Caco-2 (cell line): ENCODE measurements at regions not wholly inside any gene's neighbourhood (a gene's known extent, or its start where the extent isn't known, plus 50 kb on each side); places are given as distances from the start of the nearest gene placed in this dataset.

Experiments
- BruUV-seq: library from RNA; stranded (reverse); fragments of 400-500 nt; replicated peaks from 2 replicates; lab custom pipeline; 2021; lab: Mats Ljungman, UMichigan
- CTCF ChIA-PET: fragments of 300-600 bp; sonication (Branson Sonifier 250); formaldehyde crosslinking; loops from one replicate; lab custom pipeline; 2022; ENCODE audit warnings: antibody characterized with exemption; lab: Charles Lee
- POLR2A ChIA-PET: fragments of 300-600 bp; sonication (Branson Sonifier 250); formaldehyde crosslinking; loops from one replicate; lab custom pipeline; 2022; ENCODE audit warnings: antibody characterized with exemption; lab: Charles Lee
- DNase-seq, 2 experiments: peaks; one replicate each; pipeline versions ENCODE4 v3.0.0 to v3.0.0-alpha.2; 2020 to 2022
- H3K27me3 ChIP-seq: replicated peaks from 2 replicates; pipeline ENCODE4 v1.6.0; 2011; ENCODE audit warnings: low read length; ENCODE audit not compliant: control insufficient read depth, insufficient read depth
- H3K36me3 ChIP-seq: 2 replicates; pipeline ENCODE4 v1.5.1; 2011; ENCODE audit warnings: low read length; ENCODE audit not compliant: control insufficient read depth, insufficient read depth
- H3K4me1 ChIP-seq: fragments of 250-450 bp; sonication (Bioruptor Pico); 2 replicates; pipeline ENCODE4 v1.5.1; 2020; ENCODE audit warnings: mild to moderate bottlenecking
- H3K4me3 ChIP-seq: 2 replicates; pipeline ENCODE4 v1.5.1; 2011; ENCODE audit warnings: low read depth, mild to moderate bottlenecking, control low read depth, low read length
- H3K9me3 ChIP-seq: fragments of 250-450 bp; sonication (Bioruptor Pico); 2 replicates; pipeline ENCODE4 v1.5.1; 2020; ENCODE audit warnings: mild to moderate bottlenecking, moderate library complexity
- H3K27ac Mint-ChIP-seq: one replicate; pipeline ENCODE4 v1.8.0; 2022; ENCODE audit warnings: mixed read lengths; ENCODE audit not compliant: unreplicated experiment
- H3K27me3 Mint-ChIP-seq: one replicate; pipeline ENCODE4 v1.8.0; 2022; ENCODE audit warnings: mixed read lengths; ENCODE audit not compliant: insufficient read depth, unreplicated experiment
- H3K36me3 Mint-ChIP-seq: one replicate; pipeline ENCODE4 v1.8.0; 2022; ENCODE audit warnings: mild to moderate bottlenecking, mixed read lengths; ENCODE audit not compliant: insufficient read depth, unreplicated experiment
- H3K4me1 Mint-ChIP-seq: one replicate; pipeline ENCODE4 v1.8.0; 2022; ENCODE audit warnings: low read depth, mixed read lengths; ENCODE audit not compliant: unreplicated experiment
- H3K4me3 Mint-ChIP-seq: one replicate; pipeline ENCODE4 v1.8.0; 2022; ENCODE audit warnings: mild to moderate bottlenecking, moderate library complexity, mixed read lengths; ENCODE audit not compliant: unreplicated experiment
- H3K9me3 Mint-ChIP-seq: one replicate; pipeline ENCODE4 v1.8.0; 2022; ENCODE audit warnings: mixed read lengths; ENCODE audit not compliant: unreplicated experiment
- CTCF ChIP-seq, 2 experiments: fragments of 200-600 bp in 1 of 2; IDR thresholded peaks; 1 replicate in 1 of 2; 2 replicates in 1 of 2; pipeline versions ENCODE4 v1.5.1 to v1.8.0; 2011 to 2022; ENCODE audit warnings: antibody characterized with exemption in 1 of 2, control low read depth in 1 of 2, inconsistent platforms in 1 of 2, low read depth in 1 of 2, low read length in 1 of 2, mild to moderate bottlenecking in 1 of 2, moderate library complexity in 1 of 2; ENCODE audit not compliant: insufficient read depth in 1 of 2, severe bottlenecking in 1 of 2, unreplicated experiment in 1 of 2
- intact Hi-C: fragments of 100-400 bp; cut with micrococcal nuclease; formaldehyde crosslinking; loops from one replicate; pipeline ENCODE4 v1.10.0; 2022; ENCODE audit not compliant: unreplicated experiment

GRCh38 chr1:82214606-82215005 is 413.9 kb downstream of the ADGRL2 start:
- intact Hi-C loops = no loop called here
- no peaks in the 10 kb centered on the region for H3K4me1 ChIP-seq
- no peak overlapping the region for H3K4me3 ChIP-seq
- no peaks in the 10 kb centered on the region for H3K36me3 ChIP-seq
- DNase-seq = no peak
- CTCF ChIA-PET = no interaction called here
- Mint-ChIP-seq H3K27ac (no peak overlapping the region), H3K9me3 (no peaks in the 10 kb centered on the region), H3K27me3 (peaks cover 3% of the 10 kb centered on the region), H3K4me1 (no peaks in the 10 kb centered on the region), H3K36me3 (no peaks in the 10 kb centered on the region), H3K4me3 (no peak overlapping the region)
- POLR2A ChIA-PET = no interaction called here
- no TSS peak for BruUV-seq
- H3K27me3 ChIP-seq = no peaks in the 10 kb centered on the region
- H3K9me3 ChIP-seq = no peaks in the 10 kb centered on the region
- no peak for TF ChIP-seq CTCF (IDR thresholded peaks at IDR 0.05; ENCODE audit: insufficient read depth in 1 of 2, low read depth in 1 of 2, low read length in 1 of 2, severe bottlenecking in 1 of 2, unreplicated experiment in 1 of 2)

- Histone ChIP-seq H3K4me3 (no peak overlapping the region), H3K27me3 (no peaks in the 10 kb centered on the region), H3K36me3 (no peaks in the 10 kb centered on the region), H3K9me3 (no peaks in the 10 kb centered on the region), H3K4me1 (no peaks in the 10 kb centered on the region)
- no peaks in the 10 kb centered on the region for H3K36me3 Mint-ChIP-seq
- H3K9me3 Mint-ChIP-seq = no peaks in the 10 kb centered on the region
- BruUV-seq = no TSS peak
- ChIA-PET POLR2A (no interaction called here), CTCF (no interaction called here)
- intact Hi-C loops = no loop called here
- no peak overlapping the region for H3K4me3 Mint-ChIP-seq
- DNase-seq = no peak
- H3K4me1 Mint-ChIP-seq = no peaks in the 10 kb centered on the region
- no peak for TF ChIP-seq CTCF (IDR thresholded peaks at IDR 0.05; ENCODE audit: insufficient read depth in 1 of 2, low read depth in 1 of 2, low read length in 1 of 2, severe bottlenecking in 1 of 2, unreplicated experiment in 1 of 2)
- H3K27me3 Mint-ChIP-seq = no peaks in the 10 kb centered on the region
- no peak overlapping the region for H3K27ac Mint-ChIP-seq
These were observed 396.9 kb downstream of the ADGRL2 start for GRCh38 chr1:82197606-82198005.

GRCh38 chr1:82195245-82195644 is 394.5 kb downstream of the ADGRL2 start:
- no peaks in the 10 kb centered on the region for H3K27me3 ChIP-seq
- Mint-ChIP-seq H3K4me1 (no peaks in the 10 kb centered on the region), H3K27me3 (peaks cover 3% of the 10 kb centered on the region), H3K36me3 (no peaks in the 10 kb centered on the region), H3K4me3 (no peak overlapping the region), H3K27ac (no peak overlapping the region), H3K9me3 (no peaks in the 10 kb centered on the region)
- no peaks in the 10 kb centered on the region for H3K9me3 ChIP-seq
- H3K36me3 ChIP-seq = no peaks in the 10 kb centered on the region
- no peak for DNase-seq
- no peak overlapping the region for H3K4me3 ChIP-seq
- no peaks in the 10 kb centered on the region for H3K4me1 ChIP-seq
- CTCF ChIA-PET = no interaction called here
- POLR2A ChIA-PET = no interaction called here
- intact Hi-C loops = no loop called here
- BruUV-seq = no TSS peak
- no peak for TF ChIP-seq CTCF (IDR thresholded peaks at IDR 0.05; ENCODE audit: insufficient read depth in 1 of 2, low read depth in 1 of 2, low read length in 1 of 2, severe bottlenecking in 1 of 2, unreplicated experiment in 1 of 2)
